ENCODE measurements at regions not wholly inside any gene's neighbourhood (a gene's known extent, or its start where the extent isn't known, plus 50 kb on each side); places are given as distances from the start of the nearest gene placed in this dataset.

DNA sequence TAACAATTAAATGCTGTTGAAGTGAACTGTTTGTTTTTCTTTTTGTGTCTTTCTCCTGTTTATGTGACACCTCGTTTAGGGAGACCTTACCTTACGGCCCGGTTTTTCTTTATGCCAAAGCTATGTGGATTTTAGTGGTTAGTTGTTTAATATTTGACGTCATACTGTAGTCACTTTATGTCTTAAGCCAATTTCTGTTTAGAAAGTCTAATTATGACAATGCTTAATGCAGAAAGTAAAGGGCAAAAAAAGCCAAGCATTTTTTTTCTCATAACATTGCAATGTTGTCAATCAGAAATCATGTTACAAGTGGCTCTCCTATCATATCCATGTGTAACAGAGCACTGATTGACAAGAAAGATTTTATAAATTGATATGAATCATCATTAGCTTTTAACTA lies 442.5 kb upstream of the ARRDC3 start:
- no peak for TF ChIP-seq EZH2phosphoT487 (IDR thresholded peaks at IDR 0.05; ENCODE audit: low read depth)
- TF ChIP-seq, protein P1, sequence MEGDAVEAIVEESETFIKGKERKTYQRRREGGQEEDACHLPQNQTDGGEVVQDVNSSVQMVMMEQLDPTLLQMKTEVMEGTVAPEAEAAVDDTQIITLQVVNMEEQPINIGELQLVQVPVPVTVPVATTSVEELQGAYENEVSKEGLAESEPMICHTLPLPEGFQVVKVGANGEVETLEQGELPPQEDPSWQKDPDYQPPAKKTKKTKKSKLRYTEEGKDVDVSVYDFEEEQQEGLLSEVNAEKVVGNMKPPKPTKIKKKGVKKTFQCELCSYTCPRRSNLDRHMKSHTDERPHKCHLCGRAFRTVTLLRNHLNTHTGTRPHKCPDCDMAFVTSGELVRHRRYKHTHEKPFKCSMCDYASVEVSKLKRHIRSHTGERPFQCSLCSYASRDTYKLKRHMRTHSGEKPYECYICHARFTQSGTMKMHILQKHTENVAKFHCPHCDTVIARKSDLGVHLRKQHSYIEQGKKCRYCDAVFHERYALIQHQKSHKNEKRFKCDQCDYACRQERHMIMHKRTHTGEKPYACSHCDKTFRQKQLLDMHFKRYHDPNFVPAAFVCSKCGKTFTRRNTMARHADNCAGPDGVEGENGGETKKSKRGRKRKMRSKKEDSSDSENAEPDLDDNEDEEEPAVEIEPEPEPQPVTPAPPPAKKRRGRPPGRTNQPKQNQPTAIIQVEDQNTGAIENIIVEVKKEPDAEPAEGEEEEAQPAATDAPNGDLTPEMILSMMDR (IDR thresholded peaks at IDR 0.05; ENCODE audit: low read depth, low read length): no peak

All from OCI-LY3 (cell line).